Gastrocnemius medialis (tissue), 4 donors: ENCODE measurements at regions not wholly inside any gene's neighbourhood (a gene's known extent, or its start where the extent isn't known, plus 50 kb on each side); places are given as distances from the start of the nearest gene placed in this dataset.

Experiments used
- ATAC-seq, 2 donors: fragments of 150-250 bp; one replicate each; pipeline ENCODE4 v1.9.1; 2016
- DNase-seq, 2 donors: peaks; one replicate each; pipeline ENCODE4 v3.0.0-alpha.2; 2019
- H3K27ac ChIP-seq, 4 donors: fragments of 200-600 bp; sonication (generic); 1 replicate in 1 of 4; 2 replicates in 3 of 4; pipeline ENCODE4 v1.5.1; 2016 to 2018; ENCODE audit warnings: mild to moderate bottlenecking in 2 of 4, moderate library complexity in 1 of 4
- H3K27me3 ChIP-seq, 3 donors: fragments of 200-600 bp; sonication (generic) in 2 of 3; 1 replicate in 1 of 3; 2 replicates in 2 of 3; pipeline versions ENCODE4 v1.5.1 to v1.6.0; 2016 to 2019; ENCODE audit warnings: mild to moderate bottlenecking in 1 of 3, moderate library complexity in 1 of 3
- H3K36me3 ChIP-seq, 2 donors: fragments of 200-600 bp; sonication (generic) in 1 of 2; one replicate each; pipeline ENCODE4 v1.5.1; 2017 to 2018
- H3K4me1 ChIP-seq, 2 donors: fragments of 200-600 bp; sonication (generic) in 1 of 2; one replicate each; pipeline ENCODE4 v1.5.1; 2016 to 2017; ENCODE audit warnings: mild to moderate bottlenecking in 2 of 2
- H3K4me3 ChIP-seq, 4 donors: fragments of 200-600 bp; sonication (generic) in 3 of 4; 1 replicate in 1 of 4; 2 replicates in 3 of 4; pipeline ENCODE4 v1.5.1; 2016 to 2019; ENCODE audit warnings: mild to moderate bottlenecking in 2 of 4
- H3K9me3 ChIP-seq, 3 donors: fragments of 200-600 bp; sonication (generic) in 2 of 3; 1 replicate in 1 of 3; 2 replicates in 2 of 3; pipeline ENCODE4 v1.5.1; 2016 to 2019
- POLR2A ChIP-seq, 2 donors: fragments of 450-650 bp; IDR thresholded peaks; one replicate each; pipeline ENCODE4 v1.6.1; 2017; ENCODE audit warnings: antibody characterized with exemption in 2 of 2, mild to moderate bottlenecking in 2 of 2, moderate library complexity in 2 of 2
- in situ Hi-C, 4 donors: fragments of 200-750 bp; cut with MboI; loops; one replicate each; pipeline versions ENCODE4 v1.15.0 to v1.8.0; 2017; ENCODE audit warnings: low sequenced_read_pairs in 4 of 4
- intact Hi-C: fragments of 100-400 bp; cut with DNase I; formaldehyde crosslinking; loops from one replicate; pipeline ENCODE4 v1.15.1; 2023; ENCODE audit warnings: low total_unique reads
- TF ChIP-seq, protein P1 (sequence below), 5 experiments: fragments of 450-650 bp in 3 of 5; fragments of 200-600 bp in 2 of 5; sonication (generic) in 2 of 5; IDR thresholded peaks in 4 of 5; conservative IDR thresholded peaks in 1 of 5; 1 replicate in 4 of 5; 2 replicates in 1 of 5; pipeline ENCODE4 v1.5.1; 2016 to 2019; ENCODE audit warnings: antibody characterized with exemption in 5 of 5, mild to moderate bottlenecking in 3 of 5, moderate library complexity in 3 of 5

DNA sequence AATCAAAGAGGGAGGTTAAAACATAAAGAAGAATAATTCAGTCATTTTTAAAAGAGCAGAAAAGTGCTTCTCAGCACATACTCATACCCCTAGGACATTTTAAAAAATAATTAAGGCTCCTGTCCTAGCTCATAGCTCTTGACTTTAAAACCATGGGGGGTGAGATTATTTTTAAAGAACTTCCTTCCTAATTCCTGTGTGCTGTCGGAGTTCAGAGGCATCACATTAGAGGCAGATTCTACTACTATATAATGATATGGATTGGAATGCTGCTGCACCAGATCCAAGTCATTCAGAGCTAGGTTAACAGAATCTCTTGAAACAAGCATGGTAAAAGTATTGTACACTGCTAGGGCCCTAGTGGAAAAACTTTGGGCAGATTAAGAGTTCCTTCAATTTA lies 456.5 kb upstream of the ADGRL3 start:
- ATAC-seq, result no peak
- H3K27me3 ChIP-seq, result no peaks in the 10 kb centered on the region
- in situ Hi-C loops (no loop called here), intact Hi-C loops (no loop called here)
- no peak overlapping the region for H3K4me3 ChIP-seq
- H3K36me3 ChIP-seq, result no peaks in the 10 kb centered on the region
- no peaks in the 10 kb centered on the region for H3K9me3 ChIP-seq
- no peak overlapping the region for H3K27ac ChIP-seq
- DNase-seq, result no peak
- no peak for TF ChIP-seq POLR2A (IDR thresholded peaks at IDR 0.05)
- TF ChIP-seq, protein P1, sequence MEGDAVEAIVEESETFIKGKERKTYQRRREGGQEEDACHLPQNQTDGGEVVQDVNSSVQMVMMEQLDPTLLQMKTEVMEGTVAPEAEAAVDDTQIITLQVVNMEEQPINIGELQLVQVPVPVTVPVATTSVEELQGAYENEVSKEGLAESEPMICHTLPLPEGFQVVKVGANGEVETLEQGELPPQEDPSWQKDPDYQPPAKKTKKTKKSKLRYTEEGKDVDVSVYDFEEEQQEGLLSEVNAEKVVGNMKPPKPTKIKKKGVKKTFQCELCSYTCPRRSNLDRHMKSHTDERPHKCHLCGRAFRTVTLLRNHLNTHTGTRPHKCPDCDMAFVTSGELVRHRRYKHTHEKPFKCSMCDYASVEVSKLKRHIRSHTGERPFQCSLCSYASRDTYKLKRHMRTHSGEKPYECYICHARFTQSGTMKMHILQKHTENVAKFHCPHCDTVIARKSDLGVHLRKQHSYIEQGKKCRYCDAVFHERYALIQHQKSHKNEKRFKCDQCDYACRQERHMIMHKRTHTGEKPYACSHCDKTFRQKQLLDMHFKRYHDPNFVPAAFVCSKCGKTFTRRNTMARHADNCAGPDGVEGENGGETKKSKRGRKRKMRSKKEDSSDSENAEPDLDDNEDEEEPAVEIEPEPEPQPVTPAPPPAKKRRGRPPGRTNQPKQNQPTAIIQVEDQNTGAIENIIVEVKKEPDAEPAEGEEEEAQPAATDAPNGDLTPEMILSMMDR (IDR thresholded peaks at IDR 0.05 in 4 of 5, conservative IDR thresholded peaks at IDR 0.05 in 1 of 5), result no peak
- no peaks in the 10 kb centered on the region for H3K4me1 ChIP-seq

DNA sequence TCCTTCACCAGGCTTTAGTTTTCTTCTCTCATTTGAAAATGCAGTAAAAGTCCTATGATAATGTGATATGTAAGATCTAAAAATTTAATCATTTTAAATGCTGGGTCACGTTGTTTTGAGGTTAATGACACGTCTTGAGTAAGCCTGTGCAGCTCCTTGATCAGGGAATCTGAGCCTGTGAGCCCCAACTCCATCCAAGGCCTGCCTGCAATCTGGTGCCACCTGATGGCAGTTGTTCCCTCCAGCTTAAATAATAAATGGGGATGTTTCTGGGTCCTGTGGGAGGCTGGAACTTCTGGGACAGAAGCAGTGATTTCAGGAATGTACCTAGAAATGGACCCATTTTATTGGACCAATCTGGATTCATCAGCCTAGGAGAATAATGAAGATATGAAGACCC lies 455.4 kb upstream of the ADGRL3 start:
- ATAC-seq (no peak), DNase-seq (no peak)
- Histone ChIP-seq H3K27ac (no peak overlapping the region), H3K27me3 (no peaks in the 10 kb centered on the region), H3K4me3 (no peak overlapping the region), H3K9me3 (no peaks in the 10 kb centered on the region), H3K36me3 (no peaks in the 10 kb centered on the region), H3K4me1 (no peaks in the 10 kb centered on the region)
- TF ChIP-seq, protein P1 (IDR thresholded peaks at IDR 0.05 in 4 of 5, conservative IDR thresholded peaks at IDR 0.05 in 1 of 5), result no peak
- no peak for TF ChIP-seq POLR2A (IDR thresholded peaks at IDR 0.05)
- intact Hi-C loops, result no loop called here
- in situ Hi-C loops, result no loop called here

DNA sequence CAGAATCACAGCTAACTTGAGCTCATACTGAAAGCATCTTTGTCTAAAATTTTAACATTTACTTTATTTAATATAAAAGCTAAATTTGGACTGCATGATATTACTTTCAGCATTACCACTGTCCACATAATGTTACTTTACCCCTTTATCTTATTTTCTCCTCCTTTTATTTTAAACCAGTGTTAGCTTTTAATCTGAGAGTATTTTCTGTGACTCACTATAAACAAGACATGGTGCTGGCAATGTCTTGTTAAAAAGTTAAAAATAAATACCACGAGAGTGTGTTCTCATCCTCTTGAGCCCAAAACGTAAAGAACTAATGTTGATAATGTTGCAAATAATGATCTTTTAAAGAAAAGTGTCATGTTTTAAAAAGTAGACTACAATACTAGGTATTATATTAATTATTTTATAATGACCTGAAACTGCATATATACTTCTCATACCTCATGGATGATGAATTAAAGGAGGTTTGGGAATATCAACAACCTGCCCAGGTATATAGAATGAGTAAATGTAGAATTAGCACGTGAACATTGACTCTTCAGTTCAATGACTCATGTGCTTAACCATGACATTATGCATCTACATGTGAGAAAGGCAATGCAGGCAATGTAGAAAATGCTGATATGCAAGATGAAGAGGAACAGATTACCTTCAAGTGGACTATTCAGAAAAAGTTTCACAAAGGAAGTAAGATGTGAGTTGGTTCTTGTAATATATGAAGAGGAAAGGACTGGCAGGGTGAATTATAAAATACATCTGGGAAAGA lies 454.1 kb upstream of the ADGRL3 start:
- Histone ChIP-seq H3K9me3 (no peaks in the 10 kb centered on the region), H3K27ac (no peak overlapping the region), H3K27me3 (no peaks in the 10 kb centered on the region), H3K36me3 (no peaks in the 10 kb centered on the region), H3K4me1 (no peaks in the 10 kb centered on the region), H3K4me3 (no peak overlapping the region)
- in situ Hi-C loops (no loop called here), intact Hi-C loops (no loop called here)
- TF ChIP-seq, protein P1 (IDR thresholded peaks at IDR 0.05 in 4 of 5, conservative IDR thresholded peaks at IDR 0.05 in 1 of 5), result no peak
- TF ChIP-seq POLR2A (IDR thresholded peaks at IDR 0.05), result no peak
- ATAC-seq, result no peak
- no peak for DNase-seq

DNA sequence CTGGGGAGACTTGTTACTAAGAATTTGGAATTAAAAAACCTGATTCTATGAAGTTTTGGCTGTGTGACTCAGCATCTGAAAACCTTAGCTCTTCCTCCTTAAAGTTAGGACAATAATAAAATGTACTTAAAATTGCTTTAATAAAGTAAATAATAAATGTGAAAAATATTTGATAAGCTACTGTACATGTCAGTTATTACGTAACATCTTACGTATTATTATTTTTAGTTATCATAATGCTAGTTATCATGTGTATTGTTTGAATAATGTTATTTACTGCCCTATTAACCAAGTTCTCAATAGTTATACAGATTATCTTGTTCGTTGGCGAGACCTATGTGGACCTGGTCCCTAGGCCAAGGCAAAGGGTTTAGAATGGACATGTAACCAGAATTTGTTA lies 449.2 kb upstream of the ADGRL3 start:
- ATAC-seq (no peak), DNase-seq (no peak)
- no peak for TF ChIP-seq POLR2A (IDR thresholded peaks at IDR 0.05)
- TF ChIP-seq, protein P1 (IDR thresholded peaks at IDR 0.05 in 4 of 5, conservative IDR thresholded peaks at IDR 0.05 in 1 of 5), result no peak
- Histone ChIP-seq H3K27ac (no peak overlapping the region), H3K36me3 (no peaks in the 10 kb centered on the region), H3K27me3 (no peaks in the 10 kb centered on the region), H3K9me3 (no peaks in the 10 kb centered on the region), H3K4me3 (no peak overlapping the region), H3K4me1 (no peaks in the 10 kb centered on the region)
- in situ Hi-C loops, result no loop called here
- intact Hi-C loops, result no loop called here
